K562 (cell line): ENCODE measurements at regions not wholly inside any gene's neighbourhood (a gene's known extent, or its start where the extent isn't known, plus 50 kb on each side); places are given as distances from the start of the nearest gene placed in this dataset.
A peak's percentile ranks its signal among the peaks of the same experiment; 100 is the strongest.

ENCODE experiments used
- ATAC-seq: fragments of 200-7000 bp; cut with Tn5 transposase; 3 replicates; pipeline ENCODE4 v1.9.1; 2020; ENCODE audit warnings: moderate library complexity
- BruUV-seq: library from RNA; stranded (reverse); fragments of 400-500 nt; replicated peaks from 2 replicates; lab custom pipeline; 2021; lab: Mats Ljungman, UMichigan
- CTCF ChIA-PET: fragments of 300-600 bp; formaldehyde crosslinking; extraction: SDS; loops from one replicate; lab custom pipeline; 2021; ENCODE audit warnings: low intra/inter-chr PET ratio; lab: Yijun Ruan, JAX
- POLR2A ChIA-PET: fragments of 300-600, 350-650 bp; sonication (Branson Sonifier 250); formaldehyde crosslinking; extraction: SDS; loops from one replicate; lab custom pipeline; 2021; ENCODE audit warnings: antibody characterized with exemption, inconsistent platforms; lab: Yijun Ruan, JAX
- DNase-seq, 4 experiments: peaks; one replicate each; pipeline versions ENCODE4 v3.0.0 to v3.0.0-alpha.2; 2011 to 2018; ENCODE audit warnings: low spot score in 3 of 4, mixed read lengths in 3 of 4; ENCODE audit errors: extremely low read depth in 1 of 4
- FAIRE-seq: peaks from 2 replicates; lab custom pipeline; 2011; peaks lifted over from hg19 to GRCh38; lab: Jason Lieb, UNC
- H2AFZ ChIP-seq: 2 replicates; pipeline ENCODE4 v1.6.0; 2011; ENCODE audit warnings: low read depth, low read length, control low read depth, inconsistent platforms
- H3K27ac ChIP-seq: fragments of 200-600 bp; 3 replicates; pipeline ENCODE4 v1.8.0; 2011; ENCODE audit warnings: low read depth, mild to moderate bottlenecking, control low read depth, inconsistent platforms, low read length, moderate library complexity, mixed read lengths; ENCODE audit errors: extremely low read depth
- H3K27me3 ChIP-seq, 2 experiments: fragments of 300-600 bp in 1 of 2; 2 replicates in 1 of 2; 3 replicates in 1 of 2; pipeline versions ENCODE4 v1.6.0 to v1.8.0; 2011; ENCODE audit warnings: inconsistent platforms in 2 of 2, low read length in 2 of 2, mild to moderate bottlenecking in 1 of 2, mixed read lengths in 1 of 2, moderate library complexity in 1 of 2; ENCODE audit not compliant: control insufficient read depth in 2 of 2, insufficient read depth in 2 of 2
- H3K36me3 ChIP-seq: fragments of 300-600 bp; 3 replicates; pipeline ENCODE4 v1.8.0; 2011; ENCODE audit warnings: mild to moderate bottlenecking, low read length, inconsistent platforms; ENCODE audit not compliant: control insufficient read depth, insufficient read depth
- H3K4me1 ChIP-seq, 2 experiments: fragments of 200-600 bp in 1 of 2; replicated peaks in 1 of 2; 2 replicates in 1 of 2; 3 replicates in 1 of 2; pipeline versions ENCODE4 v1.5.1 to v1.8.0; 2011; ENCODE audit warnings: inconsistent platforms in 2 of 2, low read length in 2 of 2, mild to moderate bottlenecking in 1 of 2, mixed read lengths in 1 of 2, moderate library complexity in 1 of 2; ENCODE audit not compliant: control insufficient read depth in 2 of 2, insufficient read depth in 2 of 2
- H3K4me2 ChIP-seq: 2 replicates; pipeline ENCODE4 v1.6.1; 2011; ENCODE audit warnings: low read length, control low read depth, inconsistent platforms, mixed read lengths; ENCODE audit not compliant: insufficient read depth
- H3K4me3 ChIP-seq: fragments of 200-600 bp; sonication (generic), shearing (Covaris generic); 2 replicates; pipeline ENCODE4 v1.5.1; 2016; ENCODE audit warnings: control low read depth, inconsistent platforms
- H3K79me2 ChIP-seq: fragments of 200-600 bp; 3 replicates; pipeline ENCODE4 v1.8.0; 2011; ENCODE audit warnings: low read length, inconsistent platforms; ENCODE audit not compliant: control insufficient read depth, insufficient read depth
- H3K9ac ChIP-seq, 2 experiments: 2 replicates each; pipeline versions ENCODE4 v1.6.0 to v1.6.1; 2011; ENCODE audit warnings: low read depth in 2 of 2, low read length in 2 of 2, control low read depth in 1 of 2, inconsistent platforms in 1 of 2, mild to moderate bottlenecking in 1 of 2, mixed read lengths in 1 of 2; ENCODE audit not compliant: insufficient read depth in 1 of 2
- H3K9me1 ChIP-seq: one replicate; pipeline ENCODE4 v1.6.0; 2011; ENCODE audit warnings: inconsistent platforms, mild to moderate bottlenecking, low read length, moderate library complexity; ENCODE audit not compliant: control insufficient read depth, insufficient read depth
- H3K9me3 ChIP-seq: replicated peaks from 2 replicates; pipeline ENCODE4 v1.5.1; 2011; ENCODE audit warnings: low read depth, low read length, inconsistent platforms; ENCODE audit not compliant: control insufficient read depth, insufficient read depth
- H4K20me1 ChIP-seq: replicated peaks from 2 replicates; pipeline ENCODE4 v1.6.1; 2011; ENCODE audit warnings: low read length, inconsistent platforms, mixed read lengths; ENCODE audit not compliant: control insufficient read depth, insufficient read depth
- C11orf30 ChIP-seq: fragments of 450-650 bp; IDR thresholded peaks from 2 replicates; pipeline ENCODE4 v1.6.1; 2016; ENCODE audit warnings: low read depth, mild to moderate bottlenecking
- DACH1 ChIP-seq: fragments of 450-650 bp; IDR thresholded peaks from 2 replicates; pipeline ENCODE4 v1.6.1; 2018; ENCODE audit not compliant: partially characterized antibody
- E2F6 ChIP-seq, 2 experiments: IDR thresholded peaks; 2 replicates each; pipeline ENCODE4 v1.6.1; 2011; ENCODE audit warnings: borderline replicate concordance in 1 of 2, control low read depth in 1 of 2, low read depth in 1 of 2, low read length in 1 of 2, mild to moderate bottlenecking in 1 of 2, mixed read lengths in 1 of 2, moderate library complexity in 1 of 2; ENCODE audit not compliant: insufficient read depth in 1 of 2, insufficient read length in 1 of 2, poor library complexity in 1 of 2, severe bottlenecking in 1 of 2; ENCODE audit errors: extremely low read depth in 1 of 2
- LCOR ChIP-seq: sonication (generic); formaldehyde crosslinking; IDR thresholded peaks from 2 replicates; pipeline ENCODE4 v1.8.0; 2022; ENCODE audit warnings: mild to moderate bottlenecking, missing genetic modification reagents
- MEIS2 ChIP-seq: fragments of 450-650 bp; IDR thresholded peaks from 2 replicates; pipeline ENCODE4 v1.6.1; 2014; ENCODE audit warnings: mild to moderate bottlenecking; ENCODE audit not compliant: partially characterized antibody
- RBM14 ChIP-seq: fragments of 200-400 bp; formaldehyde crosslinking; IDR thresholded peaks from 2 replicates; pipeline ENCODE4 v1.6.1; 2018; ENCODE audit warnings: low read depth, mild to moderate bottlenecking, low read length, moderate library complexity, borderline replicate concordance; ENCODE audit not compliant: insufficient read depth
- ZNF316 ChIP-seq: fragments of 450-650 bp; IDR thresholded peaks from 2 replicates; pipeline ENCODE4 v1.6.1; 2016
- ZNF518B ChIP-seq: fragments of 250-450 bp; sonication (Bioruptor Pico); IDR thresholded peaks from 2 replicates; pipeline ENCODE4 v1.5.0; 2021; ENCODE audit warnings: mild to moderate bottlenecking, moderate library complexity
- WGBS: fragments of 100-300 bp; shearing (Covaris generic); methylation state at CpG from one replicate; pipeline ENCODE4 v1.1.6; 2016; ENCODE audit warnings: low coverage, mixed read lengths; ENCODE audit not compliant: insufficient coverage; ENCODE audit errors: missing lambda C conversion rate; 5-methylcytosine and 5-hydroxymethylcytosine counted together
- in situ Hi-C: fragments of 300-500 bp; cut with MboI; formaldehyde crosslinking; loops from 4 replicates; pipeline ENCODE4 v1.15.0; 2018; ENCODE audit warnings: inconsistent platforms, mixed read lengths
- intact Hi-C: fragments of 100-400 bp; cut with micrococcal nuclease; formaldehyde crosslinking; loops from 2 replicates; pipeline ENCODE4 v1.14.2; 2022

GRCh38 chr7:12765431-12766100 is 78.1 kb downstream of the ARL4A start:
- POLR2A ChIA-PET: interaction anchor here (0.6 to 0.7 kb wide), 2 partner anchors 8 to 36 kb away, joined by 3 to 4 read pairs; no protein-coding TSS in a partner anchor
- BruUV-seq: no TSS peak
- ATAC-seq: peak; percentile 70

More at GRCh38 chr7:12765431-12766100, 78.1 kb downstream of the ARL4A start:
- Histone ChIP-seq H3K9me3 (no peaks in the 10 kb centered on the region), H3K4me1 (peaks cover 0 to 5% of the 10 kb centered on the region in 2 experiments; a peak in 2 of 5 replicates), H2AFZ (peak overlapping the region; percentile 70), H3K36me3 (no peaks in the 10 kb centered on the region), H3K4me2 (no peak overlapping the region), H3K79me2 (no peaks in the 10 kb centered on the region), H3K27me3 (no peaks in the 10 kb centered on the region), H4K20me1 (no peaks in the 10 kb centered on the region), H3K27ac (no peak overlapping the region), H3K9me1 (no peaks in the 10 kb centered on the region), H3K9ac (no peak overlapping the region), H3K4me3 (no peak overlapping the region)
- CTCF ChIA-PET: no interaction called here
- DNase-seq: peak in 2 of 4 experiments; percentile 18 to 35
- TF ChIP-seq ZNF316 (peak; percentile 73), MEIS2 (peak; percentile 42), RBM14 (no peak), E2F6 (IDR thresholded peaks at IDR 0.05; ENCODE audit: borderline replicate concordance in 1 of 2, extremely low read depth in 1 of 2, insufficient read depth in 1 of 2, insufficient read length in 1 of 2, low read depth in 1 of 2, low read length in 1 of 2, poor library complexity in 1 of 2, severe bottlenecking in 1 of 2) (no peak), ZNF518B (CRISPR knock-in tag) (no peak), C11orf30 (peak; percentile 60; the same call in 1 of the 2 replicates), LCOR (CRISPR knock-in tag) (no peak), DACH1 (peak; percentile 21)
- WGBS: 11% methylated on average over 2 of the region's 2 CpGs
- intact Hi-C loops: no loop called here
- no peak for FAIRE-seq
- in situ Hi-C loops: no loop called here
